ENCODE measurements at regions not wholly inside any gene's neighbourhood (a gene's known extent, or its start where the extent isn't known, plus 50 kb on each side); places are given as distances from the start of the nearest gene placed in this dataset.

- DNase-seq (ENCODE audit: low spot score): no peak
Measured at GRCh38 chr13:27673911-27674310, 52.2 kb downstream of the POLR1D start.

GRCh38 chr13:27678306-27679040, 56.8 kb downstream of the POLR1D start:
- no peak for DNase-seq (ENCODE audit: low spot score)

- no peak for DNase-seq (ENCODE audit: low spot score)
Measured at GRCh38 chr13:27679396-27679795, 57.7 kb downstream of the POLR1D start.

GRCh38 chr13:27679896-27680295, 58.2 kb downstream of the POLR1D start:
- no peak for DNase-seq (ENCODE audit: low spot score)

- no peak for DNase-seq (ENCODE audit: low spot score)
Measured at GRCh38 chr13:27680465-27680864, 58.8 kb downstream of the POLR1D start.

- no peak for DNase-seq (ENCODE audit: low spot score)
Measured at GRCh38 chr13:27691207-27691606, 69.5 kb downstream of the POLR1D start.

GRCh38 chr13:27696731-27697130, 75.0 kb downstream of the POLR1D start:
- DNase-seq (ENCODE audit: low spot score): no peak

- DNase-seq (ENCODE audit: low spot score): no peak
Measured at GRCh38 chr13:27699952-27700351, 78.3 kb downstream of the POLR1D start.

GRCh38 chr13:27704681-27705080, 83.0 kb downstream of the POLR1D start:
- no peak for DNase-seq (ENCODE audit: low spot score)

GRCh38 chr13:27708325-27708724, 84.0 kb upstream of the GSX1 start:
- no peak for DNase-seq (ENCODE audit: low spot score)

- no peak for DNase-seq (ENCODE audit: low spot score)
Measured at GRCh38 chr13:27709779-27710178, 82.5 kb upstream of the GSX1 start.

- DNase-seq (ENCODE audit: low spot score): peak; percentile 7
Measured at GRCh38 chr13:27712421-27712820, 79.9 kb upstream of the GSX1 start.

- DNase-seq (ENCODE audit: low spot score): no peak
Measured at GRCh38 chr13:27713767-27714166, 78.5 kb upstream of the GSX1 start.

GRCh38 chr13:27721681-27722080, 70.6 kb upstream of the GSX1 start:
- DNase-seq (ENCODE audit: low spot score): no peak

- no peak for DNase-seq (ENCODE audit: low spot score)
Measured at GRCh38 chr13:27728271-27728670, 64.0 kb upstream of the GSX1 start.

- no peak for DNase-seq (ENCODE audit: low spot score)
Measured at GRCh38 chr13:27730191-27730590, 62.1 kb upstream of the GSX1 start.
